HG03442 (cell line): ENCODE measurements at regions not wholly inside any gene's neighbourhood (a gene's known extent, or its start where the extent isn't known, plus 50 kb on each side); places are given as distances from the start of the nearest gene placed in this dataset.
"Not testable (repeated sequence)": the region's sequence is repeated elsewhere in the genome, so short reads cannot be mapped to it uniquely, and the experiment has no call there.

ENCODE experiments used
- ATAC-seq: cut with Tn5 transposase; IDR thresholded peaks from one replicate; pipeline ENCODE4 v1.9.1; 2021; ENCODE audit warnings: mild to moderate bottlenecking, moderate library complexity; ENCODE audit not compliant: unreplicated experiment

GRCh38 chr17:20935740-20936139, 107.1 kb downstream of the USP22 start:
- ATAC-seq = no peak

GRCh38 chr17:20938244-20938643, 104.6 kb downstream of the USP22 start:
- no peak for ATAC-seq

DNA sequence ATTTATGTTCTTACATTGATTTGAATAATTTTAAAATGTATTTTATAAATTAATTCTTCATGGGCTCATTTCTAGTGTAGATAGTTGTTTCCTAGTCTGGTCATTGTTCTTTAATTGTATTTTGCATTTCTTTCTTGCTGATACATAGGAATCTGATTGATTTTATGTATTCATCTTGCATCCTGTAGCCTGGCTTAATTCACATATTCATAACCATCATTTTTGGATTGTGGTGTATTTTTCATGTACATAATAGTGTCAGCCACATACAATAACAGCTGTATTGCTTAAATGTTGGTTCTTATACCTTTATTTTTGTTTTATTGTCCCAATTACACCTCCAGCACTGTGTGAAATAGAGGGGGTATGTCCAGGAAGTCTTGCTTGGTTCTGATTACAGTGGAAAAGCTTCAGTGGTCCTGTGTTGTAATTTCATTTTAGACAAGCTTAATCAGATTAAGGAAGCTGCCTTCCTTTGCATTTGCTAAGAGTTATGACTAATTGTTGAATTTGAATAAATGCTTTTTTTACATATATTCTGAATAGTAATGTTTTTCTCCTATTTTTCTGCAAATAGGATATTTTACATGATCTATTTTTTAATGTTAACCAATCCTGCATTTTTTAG, 103.7 kb downstream of the USP22 start:
- ATAC-seq = no peak

- no peak for ATAC-seq
Observed at GRCh38 chr17:20941872-20942271, 100.9 kb downstream of the USP22 start.

DNA sequence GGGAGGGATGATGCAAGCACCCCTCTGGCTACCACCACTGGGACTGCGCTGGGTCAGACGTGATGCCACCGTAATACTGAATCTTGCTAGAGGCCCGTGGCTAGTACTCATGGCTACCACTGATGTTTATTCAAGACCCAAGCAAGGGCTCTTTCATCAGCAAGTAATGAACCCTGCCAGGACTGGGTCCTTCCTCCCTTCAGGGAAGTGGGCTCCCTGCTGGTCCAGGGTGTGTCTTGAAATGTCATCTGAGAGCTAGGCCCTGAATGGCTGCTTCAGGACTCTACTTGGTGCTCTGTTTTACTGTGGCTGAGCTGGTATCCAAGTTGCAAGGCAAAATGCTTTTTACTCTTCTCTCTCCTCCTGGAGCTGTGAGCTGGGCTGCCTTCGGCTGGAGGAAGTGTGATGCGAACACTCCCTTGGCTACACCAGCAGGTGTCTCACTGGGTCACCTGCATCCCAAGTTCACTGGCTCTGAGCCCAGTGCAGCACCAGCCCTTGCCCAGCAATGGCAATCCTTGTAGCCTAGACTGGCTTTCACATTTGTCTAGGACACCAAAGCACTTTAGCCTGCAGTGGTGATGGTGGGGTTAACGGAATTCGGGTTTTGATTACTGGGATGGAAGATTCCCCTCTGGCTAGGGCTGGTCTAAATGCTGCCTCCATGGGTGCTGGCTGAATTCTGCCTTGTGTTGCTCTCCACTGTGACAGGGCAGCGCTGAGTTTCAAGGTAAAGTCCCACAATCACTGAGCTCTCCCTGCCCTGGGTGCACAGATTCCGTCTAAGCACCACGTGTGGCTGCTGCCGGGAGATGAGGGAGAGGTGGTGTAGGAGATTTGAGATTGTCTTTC, 98.6 kb downstream of the USP22 start:
- ATAC-seq = no peak

DNA sequence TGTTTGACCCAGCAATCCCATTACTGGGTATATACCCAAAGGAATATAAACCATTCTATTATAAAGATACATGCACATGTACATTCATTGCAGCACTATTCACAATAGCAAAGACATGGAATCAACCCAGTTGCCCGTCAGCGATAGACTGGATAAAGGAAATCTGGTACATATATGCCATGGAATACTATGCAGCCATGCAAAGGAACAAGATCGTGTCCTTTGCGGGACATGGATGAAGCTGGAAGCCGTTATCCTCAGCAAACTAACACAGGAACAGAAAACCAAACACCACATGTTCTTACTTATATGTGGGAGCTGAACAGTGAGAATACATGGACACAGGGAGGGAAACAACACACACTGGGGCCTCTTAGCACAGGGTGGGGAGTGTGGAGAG, 95.1 kb downstream of the USP22 start:
- not testable (repeated sequence) for ATAC-seq

DNA sequence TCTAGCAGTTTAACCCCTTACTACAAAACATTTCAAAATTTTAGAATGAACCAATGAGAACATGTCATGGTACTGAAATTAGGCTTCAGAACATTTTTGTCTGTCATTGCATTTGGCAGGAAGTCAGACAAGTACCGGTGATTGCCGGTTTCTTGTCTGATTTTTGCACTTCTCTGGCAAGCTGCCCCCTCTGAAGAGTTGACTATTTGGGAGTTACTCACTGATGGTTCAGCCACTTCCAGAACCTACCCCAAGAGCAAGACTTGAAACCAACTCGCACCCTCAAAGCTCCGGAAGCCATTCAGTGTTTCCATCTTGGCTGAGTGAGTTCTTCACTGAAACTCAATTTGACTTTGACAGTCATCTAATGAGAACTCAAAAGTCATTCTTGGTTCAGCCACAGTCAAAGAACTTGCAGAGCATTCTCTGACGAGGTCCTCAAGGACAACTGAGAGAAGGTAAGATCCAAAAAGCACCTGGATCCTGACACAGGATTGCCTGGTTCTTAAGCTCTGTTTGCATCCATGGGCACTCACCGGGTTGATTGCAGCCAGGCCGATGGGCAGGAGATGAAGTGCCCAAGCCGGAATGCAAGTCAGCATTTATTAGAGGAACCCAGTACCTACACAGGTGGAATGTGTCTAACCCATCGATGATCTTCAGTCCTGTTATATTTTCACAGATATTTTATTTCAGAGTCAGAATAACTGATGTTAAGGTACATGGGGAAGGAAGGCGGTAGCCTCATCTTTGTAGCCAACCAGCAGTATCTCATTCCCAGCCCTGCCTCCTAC, 93.6 kb downstream of the USP22 start:
- ATAC-seq = no peak
